ENCODE measurements at regions not wholly inside any gene's neighbourhood (a gene's known extent, or its start where the extent isn't known, plus 50 kb on each side); places are given as distances from the start of the nearest gene placed in this dataset.

DNA sequence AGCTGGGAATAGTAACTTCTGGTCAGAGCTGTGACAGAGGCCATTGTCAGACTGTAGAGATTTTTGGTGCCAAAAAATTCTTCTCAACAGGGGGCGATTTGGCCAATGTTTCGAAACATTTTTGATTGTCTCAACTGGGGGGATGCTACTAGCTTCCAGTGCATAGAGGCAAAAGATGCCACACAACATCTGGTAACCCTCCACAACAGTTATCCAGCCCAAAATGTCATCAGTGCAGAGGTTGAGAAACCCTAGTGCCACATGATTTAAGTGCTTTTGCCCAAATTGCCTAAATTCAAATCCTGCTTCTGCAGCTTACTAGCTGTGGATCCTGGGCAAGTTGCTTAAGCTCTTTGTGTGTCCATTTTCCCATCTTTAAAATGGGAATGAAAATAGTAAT, 71.9 kb downstream of the FZD1 start:
- no peak for ATAC-seq
- Mint-ChIP-seq H3K27me3 (ENCODE audit: low read depth) (peaks cover 3% of the 10 kb centered on the region; the same call in 1 of the 2 replicates), H3K4me3 (no peak overlapping the region), H3K4me1 (no peaks in the 10 kb centered on the region), H3K9me3 (peaks cover 3% of the 10 kb centered on the region; the same call in 1 of the 2 replicates), H3K27ac (no peak overlapping the region), H3K36me3 (no peaks in the 10 kb centered on the region)
- DNase-seq (ENCODE audit: low spot score) = no peak
- TF ChIP-seq, protein P1, sequence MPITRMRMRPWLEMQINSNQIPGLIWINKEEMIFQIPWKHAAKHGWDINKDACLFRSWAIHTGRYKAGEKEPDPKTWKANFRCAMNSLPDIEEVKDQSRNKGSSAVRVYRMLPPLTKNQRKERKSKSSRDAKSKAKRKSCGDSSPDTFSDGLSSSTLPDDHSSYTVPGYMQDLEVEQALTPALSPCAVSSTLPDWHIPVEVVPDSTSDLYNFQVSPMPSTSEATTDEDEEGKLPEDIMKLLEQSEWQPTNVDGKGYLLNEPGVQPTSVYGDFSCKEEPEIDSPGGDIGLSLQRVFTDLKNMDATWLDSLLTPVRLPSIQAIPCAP (CRISPR knock-in tag; IDR thresholded peaks at IDR 0.05) = no peak
- TF ChIP-seq E2F5 (CRISPR knock-in tag; IDR thresholded peaks at IDR 0.05) (no peak), ESRRA (CRISPR knock-in tag; IDR thresholded peaks at IDR 0.05; ENCODE audit: borderline replicate concordance) (no peak), TEAD4 (CRISPR knock-in tag; IDR thresholded peaks at IDR 0.05) (no peak), NR2C2 (CRISPR knock-in tag; IDR thresholded peaks at IDR 0.05) (no peak), IRF2 (CRISPR knock-in tag; IDR thresholded peaks at IDR 0.05; ENCODE audit: borderline replicate concordance, low read depth) (no peak), MAX (CRISPR knock-in tag; IDR thresholded peaks at IDR 0.05) (no peak)
- TF ChIP-seq, protein P2, sequence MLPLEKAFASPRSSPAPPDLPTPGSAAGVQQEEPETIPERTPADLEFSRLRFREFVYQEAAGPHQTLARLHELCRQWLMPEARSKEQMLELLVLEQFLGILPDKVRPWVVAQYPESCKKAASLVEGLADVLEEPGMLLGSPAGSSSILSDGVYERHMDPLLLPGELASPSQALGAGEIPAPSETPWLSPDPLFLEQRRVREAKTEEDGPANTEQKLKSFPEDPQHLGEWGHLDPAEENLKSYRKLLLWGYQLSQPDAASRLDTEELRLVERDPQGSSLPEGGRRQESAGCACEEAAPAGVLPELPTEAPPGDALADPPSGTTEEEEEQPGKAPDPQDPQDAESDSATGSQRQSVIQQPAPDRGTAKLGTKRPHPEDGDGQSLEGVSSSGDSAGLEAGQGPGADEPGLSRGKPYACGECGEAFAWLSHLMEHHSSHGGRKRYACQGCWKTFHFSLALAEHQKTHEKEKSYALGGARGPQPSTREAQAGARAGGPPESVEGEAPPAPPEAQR (CRISPR knock-in tag; IDR thresholded peaks at IDR 0.05) = no peak
- POLR2A ChIA-PET = no interaction called here
- CTCF ChIA-PET = no interaction called here

DNA sequence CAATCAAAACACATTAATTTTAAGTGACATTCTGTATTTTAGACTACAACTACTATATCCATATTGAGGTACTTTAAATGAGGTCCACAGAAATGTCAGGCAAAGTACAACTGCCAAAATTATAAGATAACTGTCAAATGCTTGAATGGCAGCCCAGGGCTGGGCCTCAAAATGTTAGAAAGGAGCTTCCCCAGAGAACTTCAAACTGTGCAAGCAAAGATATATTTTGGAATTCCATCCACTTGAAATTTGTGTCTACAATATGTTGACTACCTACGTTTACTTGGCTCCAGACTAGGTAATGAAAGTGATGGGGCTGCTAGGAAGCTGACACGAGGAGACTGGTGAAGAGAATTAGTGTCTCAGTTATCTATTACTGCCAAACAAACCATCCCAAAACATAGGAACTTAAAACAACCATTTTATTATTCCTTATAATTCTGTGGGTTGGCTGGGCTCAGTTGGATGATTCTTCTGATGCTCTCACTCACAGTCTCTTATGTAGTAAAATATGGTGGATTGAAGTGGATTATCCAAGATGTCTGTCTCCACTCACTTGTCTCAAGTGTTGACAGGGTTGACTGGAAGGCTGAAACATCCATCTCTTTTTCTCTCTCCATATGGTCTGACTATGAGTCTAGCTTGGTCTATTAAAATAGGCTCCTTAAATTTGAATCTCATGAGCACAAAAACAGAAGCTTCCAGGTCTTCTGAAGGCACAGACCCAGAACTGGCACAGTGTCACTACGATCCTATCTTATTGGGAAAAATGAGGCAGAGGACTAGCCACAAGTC, 74.2 kb downstream of the FZD1 start:
- H3K9me3 Mint-ChIP-seq = peaks cover 3% of the 10 kb centered on the region; the same call in 1 of the 2 replicates
- H3K4me3 Mint-ChIP-seq = no peak overlapping the region
- H3K27me3 Mint-ChIP-seq (ENCODE audit: low read depth) = peaks cover 19% of the 10 kb centered on the region
- DNase-seq (ENCODE audit: low spot score) = no peak
- H3K4me1 Mint-ChIP-seq = no peaks in the 10 kb centered on the region
- TF ChIP-seq HMGXB4 (CRISPR knock-in tag; IDR thresholded peaks at IDR 0.05) = no peak
- TF ChIP-seq ZBTB21 (CRISPR knock-in tag; IDR thresholded peaks at IDR 0.05; ENCODE audit: borderline replicate concordance) = no peak
- no peak for TF ChIP-seq FOXJ3 (CRISPR knock-in tag; IDR thresholded peaks at IDR 0.05; ENCODE audit: borderline replicate concordance)
- no peak overlapping the region for H3K27ac Mint-ChIP-seq
- no peaks in the 10 kb centered on the region for H3K36me3 Mint-ChIP-seq
- ChIA-PET POLR2A (no interaction called here), CTCF (interaction anchor here (1.2 kb wide), 1 partner anchor 51 kb away, joined by 3 read pairs; no protein-coding TSS in a partner anchor)
- no peak for ATAC-seq

- peaks cover 51% of the 10 kb centered on the region for H3K27me3 Mint-ChIP-seq (ENCODE audit: low read depth)
- no peaks in the 10 kb centered on the region for H3K9me3 Mint-ChIP-seq
- no peak overlapping the region for H3K27ac Mint-ChIP-seq
- H3K4me1 Mint-ChIP-seq = no peaks in the 10 kb centered on the region
- no peaks in the 10 kb centered on the region for H3K36me3 Mint-ChIP-seq
- H3K4me3 Mint-ChIP-seq = no peak overlapping the region
- DNase-seq (ENCODE audit: low spot score) = no peak
- ChIA-PET CTCF (no interaction called here), POLR2A (interaction anchor here (0.8 kb wide), 1 partner anchor 300 kb away, joined by 3 read pairs; no protein-coding TSS in a partner anchor)
- ATAC-seq = no peak
- TF ChIP-seq ATF1 (CRISPR knock-in tag; IDR thresholded peaks at IDR 0.05) = no peak
- no peak for TF ChIP-seq ZNF138 (CRISPR knock-in tag; conservative IDR thresholded peaks at IDR 0.05)
- TF ChIP-seq MLX (CRISPR knock-in tag; IDR thresholded peaks at IDR 0.05) = no peak
- TF ChIP-seq NR2C2 (CRISPR knock-in tag; IDR thresholded peaks at IDR 0.05) = no peak
- TF ChIP-seq, protein P3, sequence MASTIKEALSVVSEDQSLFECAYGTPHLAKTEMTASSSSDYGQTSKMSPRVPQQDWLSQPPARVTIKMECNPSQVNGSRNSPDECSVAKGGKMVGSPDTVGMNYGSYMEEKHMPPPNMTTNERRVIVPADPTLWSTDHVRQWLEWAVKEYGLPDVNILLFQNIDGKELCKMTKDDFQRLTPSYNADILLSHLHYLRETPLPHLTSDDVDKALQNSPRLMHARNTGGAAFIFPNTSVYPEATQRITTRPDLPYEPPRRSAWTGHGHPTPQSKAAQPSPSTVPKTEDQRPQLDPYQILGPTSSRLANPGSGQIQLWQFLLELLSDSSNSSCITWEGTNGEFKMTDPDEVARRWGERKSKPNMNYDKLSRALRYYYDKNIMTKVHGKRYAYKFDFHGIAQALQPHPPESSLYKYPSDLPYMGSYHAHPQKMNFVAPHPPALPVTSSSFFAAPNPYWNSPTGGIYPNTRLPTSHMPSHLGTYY (CRISPR knock-in tag; IDR thresholded peaks at IDR 0.05) = no peak
- no peak for TF ChIP-seq MYBL2 (CRISPR knock-in tag; IDR thresholded peaks at IDR 0.05)
- no peak for TF ChIP-seq ZNF232 (CRISPR knock-in tag; IDR thresholded peaks at IDR 0.05)
- TF ChIP-seq ZNF263 (CRISPR knock-in tag; IDR thresholded peaks at IDR 0.05; ENCODE audit: low read depth) = no peak
- TF ChIP-seq ZNF425 (CRISPR knock-in tag; conservative IDR thresholded peaks at IDR 0.05) = no peak
- no peak for TF ChIP-seq ATF2 (CRISPR knock-in tag; IDR thresholded peaks at IDR 0.05; ENCODE audit: borderline replicate concordance, low read depth)
Measured at GRCh38 chr7:91342346-91342745, 78.1 kb downstream of the FZD1 start.
